Activated T-cell treated with anti-CD3 and anti-CD28 coated beads for 1 hour (primary cell): ENCODE measurements at regions not wholly inside any gene's neighbourhood (a gene's known extent, or its start where the extent isn't known, plus 50 kb on each side); places are given as distances from the start of the nearest gene placed in this dataset.
"Not testable (repeated sequence)": the region's sequence is repeated elsewhere in the genome, so short reads cannot be mapped to it uniquely, and the experiment has no call there.

ENCODE experiments used
- DNase-seq: peaks from one replicate; pipeline ENCODE4 v3.0.0-alpha.2; 2020; ENCODE audit warnings: low read depth

DNA sequence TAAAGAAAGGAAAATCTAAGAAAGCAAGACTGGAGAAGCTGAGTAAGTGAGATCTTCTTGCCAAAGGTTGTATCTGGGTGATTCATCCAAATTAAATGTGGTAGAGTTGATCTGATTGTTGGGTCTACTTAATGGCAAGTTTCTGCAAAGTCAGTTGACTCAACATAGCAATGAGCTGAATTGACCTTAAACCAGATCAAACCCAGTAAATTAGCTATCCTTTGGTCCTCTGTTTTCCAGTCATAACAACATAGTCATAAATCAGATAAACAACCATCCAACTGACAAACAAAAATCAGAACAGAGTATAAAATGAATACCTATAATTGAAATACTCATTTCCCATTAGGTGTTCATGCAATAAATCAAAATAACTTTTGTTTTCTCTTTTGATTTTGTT lies 142.6 kb upstream of the CFAP20DC start:
- no peak for DNase-seq

DNA sequence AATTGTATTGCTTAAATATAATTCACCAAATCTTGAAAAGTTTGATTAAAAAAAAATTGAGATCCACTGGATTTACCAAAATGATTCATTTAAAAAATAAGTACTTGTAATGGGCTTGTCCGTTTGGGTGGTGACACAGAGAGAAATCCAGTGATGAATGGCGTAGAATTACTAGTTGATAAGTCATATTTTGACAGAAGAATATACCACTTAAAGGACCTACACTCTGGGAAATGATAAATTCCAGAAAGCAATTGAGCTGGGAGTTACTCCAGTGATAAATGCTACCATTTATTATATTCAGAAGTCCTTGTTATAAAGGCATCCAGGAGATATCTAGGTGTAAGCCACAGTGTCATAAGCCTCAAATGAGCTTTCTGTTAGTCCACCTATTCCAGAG lies 141.8 kb upstream of the CFAP20DC start:
- DNase-seq, result no peak

DNA sequence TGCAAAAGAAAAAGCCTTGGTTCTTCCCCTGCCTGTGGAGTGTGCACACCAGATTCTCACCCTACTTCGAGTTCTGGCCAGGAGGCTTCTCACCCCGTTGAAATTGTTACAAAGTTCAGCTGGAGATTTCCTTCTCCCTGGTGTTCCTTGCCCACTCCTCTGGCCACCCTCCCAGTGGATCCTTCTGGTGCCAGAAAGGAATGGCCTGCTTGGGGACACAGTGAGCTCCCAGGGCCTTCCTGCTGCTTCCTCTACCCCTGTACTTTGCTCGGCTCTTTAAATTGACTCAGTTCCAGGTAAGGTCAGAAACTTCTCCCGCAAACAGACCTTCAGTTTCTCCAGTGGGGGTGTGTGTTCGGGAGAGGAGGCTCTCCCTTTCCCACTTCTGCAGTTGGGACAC lies 140.1 kb upstream of the CFAP20DC start:
- DNase-seq, result no peak

DNA sequence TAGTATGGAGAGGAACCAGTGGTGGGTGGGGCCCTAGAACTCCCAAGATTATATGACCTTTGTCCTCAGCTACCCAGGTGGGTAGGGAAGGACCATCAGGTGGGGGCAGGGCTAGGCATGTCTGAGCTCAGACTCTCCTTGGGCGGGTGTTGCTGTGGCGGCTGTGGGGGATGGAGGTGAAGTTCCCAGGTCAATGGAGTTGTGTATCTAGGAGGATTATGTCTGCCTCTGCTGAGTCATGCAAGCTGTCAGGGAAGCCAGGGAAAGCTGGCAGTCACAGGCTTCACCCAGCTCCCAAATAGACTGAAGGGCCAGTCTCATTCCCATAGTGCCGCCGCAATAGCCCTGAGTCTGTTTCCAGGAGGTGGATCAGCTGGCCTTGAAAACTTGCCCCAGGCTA lies 139.7 kb upstream of the CFAP20DC start:
- no peak for DNase-seq

DNA sequence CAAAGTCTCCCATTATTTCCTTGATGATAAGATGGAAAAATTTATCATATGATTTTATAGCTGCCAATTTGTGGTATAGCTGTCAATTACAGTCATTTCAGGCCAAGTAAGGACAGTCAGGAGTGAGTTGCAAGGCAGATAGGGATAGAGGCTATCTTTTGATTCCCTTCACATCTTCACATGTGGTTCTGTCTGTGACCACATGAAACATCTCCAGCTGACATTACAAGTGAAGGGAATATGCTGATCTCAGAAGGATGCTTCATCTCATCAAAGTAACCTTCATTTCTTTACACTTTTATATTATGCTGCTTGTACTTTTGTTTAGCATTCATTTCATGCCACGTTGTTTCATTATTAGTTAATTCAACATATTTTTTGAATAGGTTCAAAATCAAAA lies 136.9 kb upstream of the CFAP20DC start:
- no peak for DNase-seq

DNA sequence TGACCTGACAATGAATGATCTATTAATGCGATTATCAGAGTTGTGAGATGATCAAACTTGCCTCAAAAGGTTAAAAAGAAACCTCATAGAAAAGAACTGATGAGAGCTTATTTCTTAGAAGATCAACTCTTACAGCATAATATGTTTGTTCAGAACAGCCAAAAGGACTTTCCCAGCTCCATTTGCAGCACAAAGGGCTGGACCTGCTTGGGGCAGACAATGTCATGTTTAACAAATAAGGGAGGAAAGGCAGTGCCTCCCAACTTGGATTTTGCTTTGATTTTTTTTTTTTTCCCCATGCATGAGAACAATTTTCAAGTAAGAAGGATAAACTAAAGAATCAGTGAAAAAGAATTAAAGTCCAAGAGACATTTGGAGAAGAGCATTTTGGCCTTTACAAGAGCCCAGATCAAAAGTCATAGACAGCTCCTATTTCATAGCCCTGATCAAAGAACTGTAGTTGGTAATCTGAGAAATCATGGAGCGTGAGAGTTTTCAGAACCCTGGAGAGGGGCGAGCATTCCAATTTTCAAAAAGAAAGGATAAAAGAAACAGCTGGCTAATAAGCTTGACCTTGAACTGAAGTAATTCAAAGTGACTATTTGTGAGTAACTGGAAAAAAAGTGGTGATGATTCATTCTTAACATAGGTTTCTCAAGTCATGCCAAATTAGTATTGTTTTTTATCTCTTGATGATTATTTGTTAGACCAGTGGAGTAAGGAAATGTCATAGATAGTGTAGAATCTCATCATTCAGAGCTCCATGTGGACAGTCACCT lies 136.0 kb upstream of the CFAP20DC start:
- DNase-seq, result no peak

DNA sequence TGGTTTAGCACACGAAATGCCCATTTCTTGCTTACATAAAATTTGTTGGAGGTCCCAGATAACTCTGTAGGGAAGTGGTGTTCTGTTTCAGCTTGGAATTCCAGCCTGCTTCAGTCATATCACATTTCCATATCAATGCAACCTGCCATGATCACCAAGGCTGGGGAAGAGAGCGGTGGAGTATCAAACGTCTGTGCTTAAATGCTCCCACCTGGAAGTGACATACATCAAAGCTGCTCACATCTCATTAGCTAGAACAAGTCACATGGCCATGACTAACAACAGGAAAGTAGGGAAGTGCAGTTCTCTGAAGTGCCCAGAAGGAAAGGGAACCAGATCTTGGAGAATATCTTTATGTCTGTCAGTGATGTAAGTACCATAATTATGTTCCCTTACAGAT lies 130.2 kb upstream of the CFAP20DC start:
- no peak for DNase-seq

DNA sequence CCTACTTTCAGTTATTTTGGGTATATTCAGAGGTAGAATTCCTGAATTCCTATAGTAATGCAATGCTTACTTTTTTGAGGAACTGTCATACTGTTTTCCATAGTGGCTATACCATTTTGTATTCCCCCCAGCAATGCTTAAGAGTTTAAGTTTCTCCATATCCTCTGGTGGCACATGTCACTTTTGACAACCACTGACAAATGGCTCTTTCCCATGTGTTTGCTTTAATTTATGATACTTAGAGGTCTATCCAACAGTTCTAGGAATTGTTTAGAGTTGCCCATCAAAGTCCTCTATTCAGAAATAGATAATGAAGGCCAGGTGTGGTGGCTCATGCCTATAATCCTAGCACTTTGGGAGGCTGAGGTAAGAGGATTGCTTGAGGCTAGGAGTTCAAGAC lies 128.9 kb upstream of the CFAP20DC start:
- no peak for DNase-seq

DNA sequence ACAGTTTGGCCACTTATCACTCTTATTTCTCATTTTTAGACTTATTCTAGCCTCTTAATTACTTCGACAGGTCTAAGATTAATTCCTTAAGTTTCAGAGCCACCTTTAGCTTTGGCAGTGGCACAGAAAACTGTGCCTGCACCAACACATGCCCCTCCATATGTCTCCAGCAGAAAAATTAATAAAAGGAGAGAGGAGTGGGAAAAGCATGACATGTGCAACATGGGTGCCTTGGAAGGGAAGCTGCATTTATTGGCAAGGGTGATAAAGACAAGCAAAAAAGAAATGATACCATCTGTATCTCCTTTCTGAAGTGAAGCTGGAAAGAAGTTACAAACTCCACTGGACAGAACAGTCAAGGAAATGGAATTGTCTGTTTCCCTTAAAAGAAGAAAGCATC lies 121.7 kb upstream of the CFAP20DC start:
- no peak for DNase-seq

DNA sequence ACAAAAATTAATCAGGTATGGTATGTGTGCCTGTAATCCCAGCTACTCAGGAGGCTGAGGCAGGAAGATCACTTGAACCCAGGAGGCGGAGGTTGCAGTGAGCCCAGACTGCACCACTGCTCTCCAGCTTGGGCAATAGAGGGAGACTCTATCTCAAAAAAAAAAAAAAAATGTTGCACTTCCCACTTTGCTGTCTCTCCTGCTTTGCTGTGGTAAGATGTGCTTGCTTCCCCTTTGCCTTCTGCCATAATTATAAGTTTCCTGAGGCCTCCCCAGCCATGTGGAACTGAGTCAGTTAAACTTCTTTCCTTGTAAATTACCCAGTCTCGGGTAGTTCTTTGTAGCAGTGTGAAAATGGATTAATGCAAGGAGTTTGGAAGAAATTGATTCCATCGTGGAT lies 120.3 kb upstream of the CFAP20DC start:
- not testable (repeated sequence) for DNase-seq

DNA sequence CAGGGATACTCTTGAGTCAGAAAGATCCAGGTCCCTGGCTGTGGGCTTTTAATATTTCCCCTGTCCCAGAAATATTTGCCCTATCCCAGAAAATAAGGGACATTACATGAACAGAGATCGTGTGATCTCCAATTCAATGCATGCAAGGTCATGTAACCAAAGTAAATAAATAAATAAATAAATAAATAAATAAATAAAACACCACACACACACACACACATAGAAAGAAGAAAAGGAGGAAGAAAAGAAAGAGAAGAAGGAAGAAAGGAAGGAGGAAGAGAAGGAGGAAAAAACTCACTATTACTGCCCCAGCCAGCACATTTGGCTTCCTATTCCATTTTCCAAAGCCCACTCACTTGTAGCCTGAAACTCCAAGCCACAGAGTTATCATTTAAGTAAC lies 117.9 kb upstream of the CFAP20DC start:
- DNase-seq, result no peak

DNA sequence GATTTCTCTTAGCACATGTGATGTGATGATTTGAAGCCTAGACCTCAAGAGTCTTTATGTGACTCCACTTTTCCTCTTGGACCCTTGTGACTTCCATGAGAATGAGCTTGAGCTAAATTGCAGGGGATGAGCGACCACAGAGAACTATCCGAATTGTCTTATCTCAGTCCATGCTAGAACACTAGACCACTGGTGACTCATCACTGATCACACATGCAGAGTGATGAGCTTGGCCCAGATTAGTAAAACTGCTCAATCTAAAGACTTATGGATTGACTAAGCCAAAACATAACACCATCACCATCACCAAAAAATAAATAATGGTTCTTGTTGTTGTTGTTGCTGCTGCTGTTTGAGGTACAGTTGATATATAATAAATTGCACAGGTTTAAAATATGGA lies 114.1 kb upstream of the CFAP20DC start:
- DNase-seq, result no peak

DNA sequence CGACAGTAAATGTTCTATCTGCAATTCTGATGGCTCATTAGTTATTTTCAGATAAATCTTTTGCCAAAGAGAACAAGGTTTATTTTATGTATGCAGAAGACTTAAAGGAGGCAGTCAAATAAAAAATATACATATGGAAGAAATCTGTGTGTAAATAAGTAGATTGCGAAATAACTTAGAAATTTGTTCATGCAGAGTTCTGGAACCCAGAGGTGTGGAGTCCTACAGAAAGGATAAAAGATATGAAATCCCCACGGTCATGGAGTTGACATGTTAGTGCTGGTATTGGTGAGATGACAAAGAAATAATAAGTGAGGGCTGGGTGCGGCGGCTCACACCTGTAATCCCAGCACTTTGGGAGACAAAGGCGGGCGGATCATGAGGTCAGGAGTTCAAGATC lies 111.2 kb upstream of the CFAP20DC start:
- no peak for DNase-seq

DNA sequence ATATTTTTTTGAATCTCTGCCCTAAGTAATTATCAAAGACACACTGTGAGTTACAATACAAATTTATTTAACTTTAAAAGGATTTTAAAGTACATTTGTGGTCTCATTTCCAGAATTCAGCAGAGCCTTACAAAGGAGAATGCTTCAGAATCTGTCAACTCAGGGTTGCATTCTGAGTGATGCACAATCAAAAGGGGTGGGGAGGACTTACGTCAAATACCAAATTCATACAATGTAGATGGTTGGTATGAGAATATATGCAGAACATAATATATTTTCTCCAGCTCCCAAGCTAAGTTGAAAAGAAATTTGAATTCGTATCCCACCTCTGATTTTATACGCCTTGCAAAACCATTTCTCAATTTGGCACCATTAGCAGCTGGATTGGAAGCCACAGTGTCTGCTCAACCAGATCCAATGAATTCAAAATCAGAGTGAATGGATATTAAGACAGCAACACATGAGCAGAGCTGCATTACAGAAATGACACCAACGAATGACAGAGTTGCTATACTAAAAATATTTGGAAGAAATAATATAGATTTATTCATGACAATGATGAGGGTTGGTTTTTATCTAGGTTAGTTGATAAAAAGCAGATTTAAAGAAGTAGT lies 110.4 kb upstream of the CFAP20DC start:
- no peak for DNase-seq

DNA sequence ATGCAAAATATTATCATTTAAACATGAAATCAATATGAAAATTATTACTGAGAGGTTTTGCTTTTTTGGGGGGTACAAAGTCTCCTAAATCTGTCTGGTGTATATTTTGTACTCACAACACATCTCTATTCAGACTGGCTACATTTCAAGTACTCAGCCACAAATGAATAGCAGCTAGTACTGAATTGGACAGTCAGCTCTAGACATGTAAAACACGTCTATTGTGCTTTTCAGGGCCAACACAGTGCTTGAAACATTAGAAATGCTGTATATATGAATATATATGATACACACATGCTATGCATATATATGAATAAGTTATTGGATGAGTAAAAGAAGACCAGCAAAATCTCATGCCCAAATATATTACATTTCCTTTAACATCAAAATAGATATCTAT lies 103.8 kb upstream of the CFAP20DC start:
- no peak for DNase-seq

DNA sequence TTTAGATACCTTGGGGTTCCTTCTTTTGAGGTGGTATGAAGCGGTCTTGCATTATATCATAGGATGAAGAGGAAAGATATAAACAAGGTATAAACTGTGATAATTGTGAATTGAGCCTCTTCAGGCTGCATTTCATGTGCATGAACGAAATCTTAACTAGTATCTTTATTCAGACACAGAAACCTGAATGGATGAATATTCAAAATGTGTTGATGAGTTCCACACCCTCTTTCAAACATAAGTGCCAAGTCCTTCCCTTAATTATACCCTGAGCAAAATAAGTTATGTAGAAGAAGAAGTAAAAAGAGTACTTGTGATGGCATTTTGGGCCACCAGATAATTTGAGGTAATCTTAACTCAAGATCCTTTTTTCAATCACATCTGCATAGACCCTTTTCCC lies 103.1 kb upstream of the CFAP20DC start:
- no peak for DNase-seq

DNA sequence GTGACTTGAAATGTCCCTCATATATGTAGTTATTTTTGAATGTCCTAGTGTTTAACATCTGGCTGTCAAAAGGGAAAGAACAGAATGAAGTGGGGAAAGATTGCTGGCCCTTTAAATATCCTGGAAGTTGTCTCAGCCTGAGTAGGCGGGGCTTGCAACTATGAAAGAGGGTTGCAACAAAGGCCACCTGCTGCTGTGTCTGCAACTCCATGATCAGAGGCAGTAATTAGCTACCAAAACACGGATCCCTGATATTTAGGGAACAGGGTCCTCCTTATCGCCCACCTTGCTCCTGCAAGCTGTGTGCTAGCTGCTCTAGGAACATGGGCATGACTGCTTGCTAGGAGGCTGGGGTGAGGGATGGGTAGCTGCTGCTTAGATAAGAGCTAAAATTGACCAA lies 100.2 kb upstream of the CFAP20DC start:
- no peak for DNase-seq

DNA sequence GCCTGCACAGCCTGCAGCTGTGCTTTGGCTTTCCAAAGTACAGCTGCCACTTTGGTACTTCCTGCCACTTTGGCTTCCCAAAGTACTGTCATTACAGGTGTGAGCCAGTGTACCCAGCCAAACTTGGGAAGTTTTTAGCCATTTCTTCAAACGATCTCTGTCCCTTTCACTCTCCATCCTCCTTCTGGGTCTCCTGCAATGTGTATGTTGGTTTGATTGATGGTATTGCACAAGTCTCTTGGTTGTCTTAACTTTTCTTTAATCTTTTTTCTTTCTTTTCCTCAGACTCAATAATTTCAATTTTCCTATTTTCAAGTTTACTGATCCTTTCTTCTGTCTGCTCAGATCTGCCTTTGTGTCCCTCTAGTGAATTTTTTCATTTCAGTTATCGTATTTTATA lies 99.3 kb upstream of the CFAP20DC start:
- no peak for DNase-seq

DNA sequence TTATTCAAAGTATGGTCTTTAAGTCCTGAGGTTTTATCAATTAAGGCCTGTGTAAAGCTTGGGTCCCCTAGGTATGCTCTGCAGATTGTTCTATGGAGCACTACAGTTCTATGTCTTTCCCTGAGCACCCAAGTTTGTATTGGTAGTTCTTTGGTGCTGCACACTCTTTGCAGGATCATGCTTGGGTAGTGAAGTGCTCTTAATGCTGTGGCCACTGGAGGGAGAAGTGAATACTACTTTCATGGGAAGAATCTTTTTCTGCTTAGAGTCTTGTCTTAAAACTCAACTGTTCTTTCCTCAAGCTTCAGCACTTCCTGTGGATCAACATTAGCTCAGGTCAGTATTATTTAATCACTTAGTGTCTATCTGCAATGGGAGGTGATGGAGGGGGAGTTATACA lies 93.6 kb upstream of the CFAP20DC start:
- no peak for DNase-seq

DNA sequence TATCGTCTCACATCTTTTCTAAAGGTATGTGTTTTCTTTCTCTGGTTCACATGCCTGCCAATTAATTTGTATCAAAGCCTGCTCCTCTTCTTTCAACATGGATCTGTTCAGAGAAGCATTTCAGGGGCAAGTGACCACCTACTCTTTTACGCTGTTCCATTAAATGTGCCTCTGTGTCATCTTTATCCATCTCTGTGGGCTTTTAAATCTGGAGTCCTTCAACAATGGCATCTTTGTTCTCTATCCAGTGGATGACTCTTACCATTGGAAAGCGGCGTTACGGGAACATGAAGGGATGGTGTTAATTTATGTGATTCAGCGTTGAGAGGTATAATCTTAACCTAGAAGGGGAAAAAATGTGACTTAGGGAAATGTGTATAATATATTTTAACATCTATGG lies 92.7 kb upstream of the CFAP20DC start:
- no peak for DNase-seq

DNA sequence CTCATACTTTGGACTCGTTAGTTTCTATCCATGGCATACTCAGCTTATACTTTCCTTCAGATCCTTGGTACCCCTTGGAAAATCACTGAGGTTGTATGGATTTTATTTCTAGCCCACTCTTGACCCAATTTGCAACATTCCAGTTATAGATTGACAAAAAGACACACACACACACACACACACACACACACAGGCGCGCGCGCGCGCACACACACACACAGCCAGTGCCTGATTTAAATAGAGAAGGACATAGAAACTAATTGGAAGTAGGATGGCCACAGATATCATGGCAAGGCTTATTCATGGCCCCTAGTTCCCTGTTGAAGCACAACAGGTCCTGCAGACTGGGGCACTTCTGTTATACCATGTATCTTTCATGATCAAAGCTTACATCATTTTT lies 89.1 kb upstream of the CFAP20DC start:
- DNase-seq, result no peak

DNA sequence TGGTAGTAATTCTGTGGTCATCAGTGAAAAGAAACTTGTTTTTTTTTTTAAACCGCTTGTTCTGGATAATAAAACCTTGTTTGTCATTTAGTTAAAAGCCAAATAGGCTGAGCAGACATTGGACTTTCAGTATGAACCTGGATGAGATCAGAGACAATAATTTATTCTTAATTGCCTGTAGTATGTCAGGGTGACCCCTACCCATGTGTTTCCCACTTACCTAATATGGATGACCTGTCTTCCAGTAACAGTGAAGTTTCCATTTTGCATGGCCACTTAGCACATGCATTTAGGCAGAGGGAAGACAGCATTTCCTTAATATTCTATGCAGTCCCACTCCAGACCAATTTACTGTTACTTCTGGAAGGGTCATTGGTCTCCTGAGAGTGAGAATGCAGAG lies 87.6 kb upstream of the CFAP20DC start:
- no peak for DNase-seq

DNA sequence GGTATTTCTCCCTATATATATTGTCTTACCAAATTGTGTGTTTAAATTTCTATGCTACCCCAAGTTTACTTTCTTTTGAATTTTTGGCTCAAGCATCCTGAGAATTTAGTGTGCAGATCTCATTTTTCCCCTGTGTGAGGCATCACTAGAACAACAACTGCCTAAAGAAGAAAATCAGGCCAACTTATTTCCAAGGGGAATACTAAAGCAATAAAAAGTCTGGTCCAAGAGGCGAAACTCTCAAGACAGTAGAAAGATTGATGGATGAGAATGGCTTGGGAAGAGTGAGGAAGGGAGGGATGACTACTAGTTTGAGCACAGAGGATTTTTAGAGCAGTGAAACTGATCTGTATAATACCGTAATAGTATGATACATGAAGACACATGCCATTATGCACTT lies 86.3 kb upstream of the CFAP20DC start:
- DNase-seq, result no peak

DNA sequence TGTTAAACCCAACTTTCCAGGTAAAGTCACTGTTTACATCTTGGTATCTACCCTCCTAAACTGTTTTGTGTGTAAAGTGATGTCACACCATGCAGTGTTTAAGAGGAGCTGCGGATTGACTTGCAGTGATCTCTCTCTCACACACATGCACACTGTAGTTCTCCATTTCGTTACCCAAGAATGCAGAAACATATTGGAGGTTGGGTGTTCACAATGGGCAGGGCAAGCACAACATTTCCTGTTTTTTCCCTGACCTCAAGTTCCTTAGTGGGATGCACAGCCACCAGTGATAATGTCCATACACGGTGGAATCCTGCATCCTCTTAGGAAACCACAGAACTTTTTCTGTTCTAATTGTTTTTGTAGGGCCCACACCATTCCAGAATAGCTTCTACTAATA lies 85.3 kb upstream of the CFAP20DC start:
- no peak for DNase-seq
